Kidney (tissue), 13 donors: ENCODE measurements at regions not wholly inside any gene's neighbourhood (a gene's known extent, or its start where the extent isn't known, plus 50 kb on each side); places are given as distances from the start of the nearest gene placed in this dataset.
A peak's percentile ranks its signal among the peaks of the same experiment; 100 is the strongest.

Experiments used
- DNase-seq, 5 donors: peaks; one replicate each; pipeline ENCODE4 v3.0.0-alpha.2; 2013 to 2020
- FAIRE-seq: peaks from 2 replicates; lab custom pipeline; 2012; peaks lifted over from hg19 to GRCh38; lab: Jason Lieb, UNC
- H3K27ac ChIP-seq, 2 donors: one replicate each; pipeline ENCODE4 v1.7.0; 2013; ENCODE audit warnings: low read depth in 2 of 2, low read length in 2 of 2, inconsistent platforms in 1 of 2
- H3K27me3 ChIP-seq: one replicate; pipeline ENCODE4 v1.7.1; 2013; ENCODE audit warnings: low read length, inconsistent platforms; ENCODE audit not compliant: control insufficient read depth, insufficient read depth
- H3K36me3 ChIP-seq, 3 donors: one replicate each; pipeline versions ENCODE4 v1.7.0 to v1.7.1; 2013; ENCODE audit warnings: low read length in 3 of 3, control low read depth in 1 of 3, inconsistent platforms in 1 of 3; ENCODE audit not compliant: insufficient read depth in 3 of 3, control insufficient read depth in 2 of 3
- H3K4me1 ChIP-seq, 3 donors: one replicate each; pipeline versions ENCODE4 v1.7.0 to v1.7.1; 2013; ENCODE audit warnings: low read length in 3 of 3, inconsistent platforms in 1 of 3, low read depth in 1 of 3; ENCODE audit not compliant: control insufficient read depth in 2 of 3, insufficient read depth in 2 of 3
- H3K4me3 ChIP-seq, 3 donors: one replicate each; pipeline versions ENCODE4 v1.7.0 to v1.8.1; 2013; ENCODE audit warnings: low read length in 3 of 3, control low read depth in 1 of 3, inconsistent platforms in 1 of 3
- H3K9ac ChIP-seq, 3 donors: one replicate each; pipeline versions ENCODE4 v1.7.0 to v1.7.1; 2013; ENCODE audit warnings: low read length in 3 of 3, control low read depth in 1 of 3, inconsistent platforms in 1 of 3
- H3K9me3 ChIP-seq, 3 donors: one replicate each; pipeline versions ENCODE4 v1.7.0 to v1.7.1; 2013; ENCODE audit warnings: low read length in 3 of 3, control low read depth in 1 of 3, inconsistent platforms in 1 of 3; ENCODE audit not compliant: control insufficient read depth in 2 of 3, insufficient read depth in 1 of 3
- CTCF ChIP-seq: IDR thresholded peaks from 3 replicates; pipeline ENCODE4 v1.5.1; 2012; ENCODE audit warnings: mild to moderate bottlenecking, moderate library complexity, borderline replicate concordance; ENCODE audit not compliant: insufficient read depth; ENCODE audit errors: extremely low read depth
- intact Hi-C: fragments of 100-400 bp; cut with DNase I; formaldehyde crosslinking; loops from one replicate; pipeline ENCODE4 v1.11.1; 2022
- donor health status: control.
- donor health status: control.
- donor health status: control.
- donor health status: control.
- donor health status: control.
- donor health status: DM: yes; HTN: yes; CAD: no.
- donor health status: Normal renal cell carcinoma (clear cell type).

GRCh38 chr1:232484856-232485255 is 145.1 kb downstream of the SIPA1L2 start:
- Histone ChIP-seq H3K27ac (no peak overlapping the region), H3K27me3 (no peaks in the 10 kb centered on the region), H3K4me1 (no peaks in the 10 kb centered on the region), H3K36me3 (no peaks in the 10 kb centered on the region), H3K4me3 (no peak overlapping the region), H3K9ac (no peak overlapping the region), H3K9me3 (no peaks in the 10 kb centered on the region)
- TF ChIP-seq CTCF: no peak
- no peak for FAIRE-seq
- DNase-seq: no peak
- intact Hi-C loops: no loop called here

GRCh38 chr1:232483826-232484225 is 146.1 kb downstream of the SIPA1L2 start:
- no peaks in the 10 kb centered on the region for H3K4me1 ChIP-seq
- no peak overlapping the region for H3K27ac ChIP-seq
- H3K4me3 ChIP-seq: no peak overlapping the region
- H3K9me3 ChIP-seq: no peaks in the 10 kb centered on the region
- peak in 2 of 5 donors; percentile 24 to 28 for DNase-seq
- intact Hi-C loops: no loop called here
- H3K36me3 ChIP-seq: no peaks in the 10 kb centered on the region
- no peak for TF ChIP-seq CTCF
- FAIRE-seq: no peak
- H3K27me3 ChIP-seq: no peaks in the 10 kb centered on the region
- H3K9ac ChIP-seq: no peak overlapping the region

GRCh38 chr1:232481091-232481490 is 148.8 kb downstream of the SIPA1L2 start:
- Histone ChIP-seq H3K27ac (no peak overlapping the region), H3K4me1 (no peaks in the 10 kb centered on the region), H3K36me3 (no peaks in the 10 kb centered on the region), H3K4me3 (no peak overlapping the region), H3K9ac (no peak overlapping the region), H3K9me3 (no peaks in the 10 kb centered on the region), H3K27me3 (no peaks in the 10 kb centered on the region)
- intact Hi-C loops: no loop called here
- FAIRE-seq: no peak
- no peak for TF ChIP-seq CTCF
- no peak for DNase-seq

GRCh38 chr1:232477728-232478127 is 152.2 kb downstream of the SIPA1L2 start:
- TF ChIP-seq CTCF: no peak
- FAIRE-seq (no peak), DNase-seq (peak in 3 of 5 donors; percentile 46 to 81 (median 70))
- no peaks in the 10 kb centered on the region for H3K4me1 ChIP-seq
- H3K4me3 ChIP-seq: no peak overlapping the region
- H3K36me3 ChIP-seq: no peaks in the 10 kb centered on the region
- no peaks in the 10 kb centered on the region for H3K9me3 ChIP-seq
- H3K27me3 ChIP-seq: no peaks in the 10 kb centered on the region
- H3K9ac ChIP-seq: no peak overlapping the region
- intact Hi-C loops: no loop called here
- H3K27ac ChIP-seq: no peak overlapping the region
